ENCODE measurements at regions not wholly inside any gene's neighbourhood (a gene's known extent, or its start where the extent isn't known, plus 50 kb on each side); places are given as distances from the start of the nearest gene placed in this dataset.

GRCh38 chr7:20952916-20953315, 166.2 kb upstream of the SP8 start:
- DNase-seq, result no peak

GRCh38 chr7:20954711-20955619, 168.3 kb upstream of the SP8 start:
- no peak for DNase-seq

GRCh38 chr7:20958572-20958971, 171.9 kb upstream of the SP8 start:
- DNase-seq, result no peak

- DNase-seq, result no peak
Measured at GRCh38 chr7:20959281-20959680, 172.6 kb upstream of the SP8 start.

GRCh38 chr7:20963556-20964280, 177.0 kb upstream of the SP8 start:
- DNase-seq, result no peak

GRCh38 chr7:20964281-20964918, 177.7 kb upstream of the SP8 start:
- DNase-seq, result no peak

GRCh38 chr7:20971219-20971618, 184.5 kb upstream of the SP8 start:
- DNase-seq, result no peak

GRCh38 chr7:20980232-20980631, 193.5 kb upstream of the SP8 start:
- no peak for DNase-seq

- DNase-seq, result no peak
Measured at GRCh38 chr7:20980668-20981264, 194.1 kb upstream of the SP8 start.

GRCh38 chr7:20988340-20988739, 201.7 kb upstream of the SP8 start:
- DNase-seq, result no peak

GRCh38 chr7:20991544-20991943, 204.9 kb upstream of the SP8 start:
- DNase-seq, result no peak

GRCh38 chr7:20993693-20994092, 207.0 kb upstream of the SP8 start:
- no peak for DNase-seq

GRCh38 chr7:20998309-20998708, 211.6 kb upstream of the SP8 start:
- DNase-seq, result no peak

GRCh38 chr7:21011153-21011552, 224.5 kb upstream of the SP8 start:
- DNase-seq, result no peak

GRCh38 chr7:21013765-21014539, 227.3 kb upstream of the SP8 start:
- no peak for DNase-seq

- DNase-seq, result no peak
Measured at GRCh38 chr7:21020667-21021066, 234.0 kb upstream of the SP8 start.

GRCh38 chr7:21023841-21024484, 237.3 kb upstream of the SP8 start:
- DNase-seq, result no peak

GRCh38 chr7:21024485-21024867, 237.8 kb upstream of the SP8 start:
- no peak for DNase-seq

- no peak for DNase-seq
Measured at GRCh38 chr7:21028186-21028585, 241.5 kb upstream of the SP8 start.

GRCh38 chr7:21028599-21028998, 241.9 kb upstream of the SP8 start:
- DNase-seq, result no peak

GRCh38 chr7:21029006-21029405, 242.3 kb upstream of the SP8 start:
- no peak for DNase-seq

GRCh38 chr7:21030237-21030871, 243.7 kb upstream of the SP8 start:
- no peak for DNase-seq
